ENCODE measurements at regions not wholly inside any gene's neighbourhood (a gene's known extent, or its start where the extent isn't known, plus 50 kb on each side); places are given as distances from the start of the nearest gene placed in this dataset.

DNA sequence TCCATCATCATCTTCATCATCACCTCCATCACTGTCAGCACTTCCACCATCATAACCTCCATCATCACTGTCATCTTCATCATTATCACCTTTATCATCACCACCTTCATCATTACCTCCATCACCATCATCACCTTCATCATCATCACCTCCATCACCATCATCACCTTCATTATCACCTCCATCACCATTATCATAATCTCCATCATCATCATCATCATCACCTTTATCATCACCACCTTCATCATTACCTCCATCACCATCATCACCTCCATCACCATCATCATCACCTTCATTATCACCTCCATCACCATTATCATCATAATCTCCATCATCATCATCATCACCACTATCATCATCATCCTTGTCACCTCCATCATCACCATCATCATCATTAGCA is 309.7 kb downstream of the HAPSTR1 start:
- TF ChIP-seq, protein P1, sequence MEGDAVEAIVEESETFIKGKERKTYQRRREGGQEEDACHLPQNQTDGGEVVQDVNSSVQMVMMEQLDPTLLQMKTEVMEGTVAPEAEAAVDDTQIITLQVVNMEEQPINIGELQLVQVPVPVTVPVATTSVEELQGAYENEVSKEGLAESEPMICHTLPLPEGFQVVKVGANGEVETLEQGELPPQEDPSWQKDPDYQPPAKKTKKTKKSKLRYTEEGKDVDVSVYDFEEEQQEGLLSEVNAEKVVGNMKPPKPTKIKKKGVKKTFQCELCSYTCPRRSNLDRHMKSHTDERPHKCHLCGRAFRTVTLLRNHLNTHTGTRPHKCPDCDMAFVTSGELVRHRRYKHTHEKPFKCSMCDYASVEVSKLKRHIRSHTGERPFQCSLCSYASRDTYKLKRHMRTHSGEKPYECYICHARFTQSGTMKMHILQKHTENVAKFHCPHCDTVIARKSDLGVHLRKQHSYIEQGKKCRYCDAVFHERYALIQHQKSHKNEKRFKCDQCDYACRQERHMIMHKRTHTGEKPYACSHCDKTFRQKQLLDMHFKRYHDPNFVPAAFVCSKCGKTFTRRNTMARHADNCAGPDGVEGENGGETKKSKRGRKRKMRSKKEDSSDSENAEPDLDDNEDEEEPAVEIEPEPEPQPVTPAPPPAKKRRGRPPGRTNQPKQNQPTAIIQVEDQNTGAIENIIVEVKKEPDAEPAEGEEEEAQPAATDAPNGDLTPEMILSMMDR (IDR thresholded peaks at IDR 0.05; ENCODE audit: low read depth, low read length): no peak
- DNase-seq (ENCODE audit: low read depth): no peak
- no peak overlapping the region for H3K4me3 ChIP-seq (ENCODE audit: low read depth, low read length)

DNA sequence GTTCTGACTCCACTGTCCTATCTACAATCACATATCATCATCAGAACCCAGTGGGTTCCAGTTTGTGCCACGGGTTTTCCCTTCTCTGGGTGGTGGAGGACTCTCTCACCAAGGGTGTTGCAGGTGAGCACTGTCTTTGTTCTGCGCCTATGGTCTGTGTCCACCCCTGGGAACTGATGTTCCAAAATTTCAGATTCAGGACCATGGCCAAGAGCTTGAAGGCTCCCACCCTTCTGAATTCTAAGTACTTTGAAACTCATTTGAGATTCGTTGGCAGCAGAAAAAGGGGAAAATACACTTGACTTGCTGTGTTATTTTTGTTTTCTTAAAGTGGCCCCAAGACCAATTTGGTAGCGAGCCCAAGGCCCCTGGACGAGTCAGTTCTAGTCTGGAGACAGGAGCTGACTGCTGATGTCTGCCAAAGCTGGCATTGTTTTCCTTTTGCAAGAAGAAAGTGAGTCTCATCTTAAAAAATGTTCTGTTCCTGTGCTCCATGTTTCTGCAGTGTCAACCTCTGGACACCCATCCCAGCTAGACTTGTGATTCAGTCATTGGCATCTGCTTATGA is 310.9 kb downstream of the HAPSTR1 start:
- H3K4me3 ChIP-seq (ENCODE audit: low read depth, low read length): no peak overlapping the region
- TF ChIP-seq, protein P2, sequence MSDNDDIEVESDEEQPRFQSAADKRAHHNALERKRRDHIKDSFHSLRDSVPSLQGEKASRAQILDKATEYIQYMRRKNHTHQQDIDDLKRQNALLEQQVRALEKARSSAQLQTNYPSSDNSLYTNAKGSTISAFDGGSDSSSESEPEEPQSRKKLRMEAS (IDR thresholded peaks at IDR 0.05; ENCODE audit: low read depth, low read length): no peak
- no peak for TF ChIP-seq MYC (IDR thresholded peaks at IDR 0.05; ENCODE audit: low read depth, low read length)
- TF ChIP-seq POLR2A (IDR thresholded peaks at IDR 0.05; ENCODE audit: extremely low read depth, insufficient read length): no peak
- TF ChIP-seq, protein P1 (IDR thresholded peaks at IDR 0.05; ENCODE audit: low read depth, low read length): no peak
- no peak for DNase-seq (ENCODE audit: low read depth)

DNA sequence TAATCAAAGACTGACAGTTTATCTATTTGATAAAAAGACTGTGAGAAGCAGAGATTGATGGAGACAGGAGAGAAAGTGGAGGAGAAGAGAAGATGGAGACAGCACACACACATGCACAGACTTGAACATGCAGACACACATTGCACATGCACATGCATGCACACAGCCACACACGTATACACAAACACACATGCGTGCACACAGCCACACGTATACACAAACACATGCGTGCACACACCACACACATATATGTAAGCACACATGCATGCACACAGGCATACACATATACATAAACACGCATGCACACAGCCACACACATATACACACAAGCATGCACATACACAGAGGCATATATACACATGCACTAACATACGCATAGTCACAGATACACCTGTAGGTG is 313.4 kb downstream of the HAPSTR1 start:
- TF ChIP-seq, protein P2 (IDR thresholded peaks at IDR 0.05; ENCODE audit: low read depth, low read length): no peak
- TF ChIP-seq, protein P1 (IDR thresholded peaks at IDR 0.05; ENCODE audit: low read depth, low read length): no peak
- no peak for TF ChIP-seq MYC (IDR thresholded peaks at IDR 0.05; ENCODE audit: low read depth, low read length)
- no peak overlapping the region for H3K4me3 ChIP-seq (ENCODE audit: low read depth, low read length)
- no peak for DNase-seq (ENCODE audit: low read depth)

DNA sequence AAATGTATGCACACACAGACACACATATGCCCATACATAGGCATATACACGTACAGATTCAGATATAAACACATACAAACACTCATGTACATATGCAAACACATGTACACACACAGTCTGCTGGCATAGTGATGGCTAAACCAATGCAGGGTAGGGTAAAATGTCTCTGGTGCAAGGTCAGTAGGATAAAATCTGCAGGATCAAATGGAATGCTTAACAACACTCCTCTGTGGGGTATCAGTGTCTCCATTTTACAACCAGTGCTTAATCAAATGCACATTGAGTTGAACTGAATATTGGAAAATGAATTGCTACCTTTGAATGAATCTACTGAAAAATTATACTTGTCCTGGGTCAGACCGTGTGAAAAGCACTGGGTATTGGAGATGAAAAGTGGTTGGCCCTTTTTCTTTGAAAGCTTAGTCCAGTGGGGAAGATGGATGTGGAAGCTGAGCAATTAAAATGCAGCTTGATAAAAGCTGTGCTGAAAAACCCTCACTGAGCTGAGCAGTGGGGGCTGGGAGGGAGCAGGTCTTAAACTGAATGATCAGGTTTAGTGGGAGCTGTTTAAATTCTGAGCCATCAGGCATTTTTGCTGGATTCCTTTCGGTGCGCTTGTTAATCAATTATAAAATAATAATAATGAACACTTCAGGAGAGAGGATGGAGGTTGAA is 314.7 kb downstream of the HAPSTR1 start:
- DNase-seq (ENCODE audit: low read depth): no peak
- no peak for TF ChIP-seq POLR2A (IDR thresholded peaks at IDR 0.05; ENCODE audit: extremely low read depth, insufficient read length)
- TF ChIP-seq, protein P2 (IDR thresholded peaks at IDR 0.05; ENCODE audit: low read depth, low read length): no peak
- TF ChIP-seq, protein P1 (IDR thresholded peaks at IDR 0.05; ENCODE audit: low read depth, low read length): no peak
- no peak for TF ChIP-seq MYC (IDR thresholded peaks at IDR 0.05; ENCODE audit: low read depth, low read length)
- H3K4me3 ChIP-seq (ENCODE audit: low read depth, low read length): no peak overlapping the region

DNA sequence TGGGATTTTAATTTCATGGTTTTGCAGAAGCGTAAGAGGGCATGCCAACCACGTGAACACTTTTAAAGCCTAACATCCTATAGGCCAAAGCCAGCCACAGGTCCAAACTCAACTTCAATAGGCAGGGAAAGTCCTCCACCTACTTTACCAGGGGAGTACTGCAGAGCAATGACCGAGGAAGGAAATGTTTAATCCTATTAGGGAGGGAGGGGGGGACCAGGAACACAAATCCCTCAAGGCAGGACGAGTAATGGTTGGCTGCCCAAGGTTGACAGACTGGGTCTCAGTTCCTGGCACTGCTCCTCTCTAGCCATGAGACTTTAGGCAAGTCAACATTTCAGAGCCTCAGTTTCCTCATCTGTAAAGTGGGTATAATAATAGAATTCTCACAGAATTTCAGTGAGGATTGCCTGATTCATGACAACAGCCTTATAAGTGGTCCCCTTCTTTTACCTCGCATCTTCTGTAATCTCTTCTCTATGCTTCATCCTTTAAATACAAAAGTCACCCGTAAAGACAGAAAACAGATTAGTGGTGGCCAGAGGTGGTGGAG is 315.8 kb downstream of the HAPSTR1 start:
- TF ChIP-seq MYC (IDR thresholded peaks at IDR 0.05; ENCODE audit: low read depth, low read length) (no peak), POLR2A (IDR thresholded peaks at IDR 0.05; ENCODE audit: extremely low read depth, insufficient read length) (no peak)
- TF ChIP-seq, protein P2 (IDR thresholded peaks at IDR 0.05; ENCODE audit: low read depth, low read length): no peak
- TF ChIP-seq, protein P1 (IDR thresholded peaks at IDR 0.05; ENCODE audit: low read depth, low read length): no peak
- DNase-seq (ENCODE audit: low read depth): no peak
- H3K4me3 ChIP-seq (ENCODE audit: low read depth, low read length): no peak overlapping the region

Measured in NB4 (cell line).